GM23338 (cell line): ENCODE measurements at regions not wholly inside any gene's neighbourhood (a gene's known extent, or its start where the extent isn't known, plus 50 kb on each side); places are given as distances from the start of the nearest gene placed in this dataset.
"Not testable (repeated sequence)": the region's sequence is repeated elsewhere in the genome, so short reads cannot be mapped to it uniquely, and the experiment has no call there.

Experiments
- ATAC-seq: fragments of 200-7000 bp; cut with Tn5 transposase; 3 replicates; pipeline ENCODE4 v1.9.1; 2020
- DNase-seq: peaks from one replicate; pipeline ENCODE4 v3.0.0-alpha.2; 2015; ENCODE audit warnings: low spot score
- H2AFZ ChIP-seq: fragments of 200-600 bp; sonication (generic); 2 replicates; pipeline ENCODE4 v1.8.0; 2016; ENCODE audit warnings: antibody characterized with exemption, mild to moderate bottlenecking, moderate library complexity
- H3F3A ChIP-seq: fragments of 200-600 bp; sonication (generic); replicated peaks from 2 replicates; pipeline ENCODE4 v1.8.0; 2017; ENCODE audit warnings: antibody characterized with exemption, mixed run types, low read depth
- H3K27ac ChIP-seq: fragments of 200-600 bp; sonication (generic); 2 replicates; pipeline ENCODE4 v1.6.1; 2016; ENCODE audit warnings: low read depth
- H3K27me3 ChIP-seq: fragments of 200-600 bp; sonication (generic); 2 replicates; pipeline ENCODE4 v1.8.0; 2016; ENCODE audit warnings: mild to moderate bottlenecking, mixed run types, moderate library complexity; ENCODE audit not compliant: insufficient read depth
- H3K36me3 ChIP-seq: fragments of 200-600 bp; sonication (generic); 2 replicates; pipeline ENCODE4 v1.8.0; 2016; ENCODE audit warnings: mild to moderate bottlenecking; ENCODE audit not compliant: insufficient read depth
- H3K4me1 ChIP-seq: fragments of 200-600 bp; sonication (generic); 2 replicates; pipeline ENCODE4 v1.8.0; 2016; ENCODE audit warnings: mild to moderate bottlenecking, moderate library complexity; ENCODE audit not compliant: insufficient read depth
- H3K4me2 ChIP-seq: fragments of 200-600 bp; sonication (generic); 2 replicates; pipeline ENCODE4 v1.7.1; 2017; ENCODE audit warnings: mixed run types
- H3K4me3 ChIP-seq: fragments of 200-600 bp; sonication (generic); 2 replicates; pipeline ENCODE4 v1.6.1; 2016; ENCODE audit warnings: mixed run types
- H3K79me2 ChIP-seq: fragments of 200-600 bp; sonication (generic); replicated peaks from 2 replicates; pipeline ENCODE4 v1.8.0; 2017; ENCODE audit warnings: mild to moderate bottlenecking; ENCODE audit not compliant: insufficient read depth
- H3K9me2 ChIP-seq: fragments of 200-600 bp; sonication (generic); 2 replicates; pipeline ENCODE4 v1.8.0; 2017; ENCODE audit not compliant: insufficient read depth
- H4K20me1 ChIP-seq: fragments of 200-600 bp; sonication (generic); replicated peaks from 2 replicates; pipeline ENCODE4 v1.8.0; 2017; ENCODE audit warnings: mild to moderate bottlenecking; ENCODE audit not compliant: insufficient read depth
- H3K27ac Mint-ChIP-seq: 2 replicates; pipeline ENCODE4 v1.8.0; 2020; ENCODE audit warnings: inconsistent platforms, mild to moderate bottlenecking, moderate library complexity, mixed read lengths
- H3K27me3 Mint-ChIP-seq: 3 replicates; pipeline ENCODE4 v1.8.0; 2022; ENCODE audit warnings: low read depth, mild to moderate bottlenecking, moderate library complexity, mixed read lengths, inconsistent platforms; ENCODE audit not compliant: insufficient read depth, poor library complexity
- H3K36me3 Mint-ChIP-seq: 3 replicates; pipeline ENCODE4 v1.8.0; 2021; ENCODE audit warnings: low read depth, mild to moderate bottlenecking, inconsistent platforms, moderate library complexity, mixed read lengths
- H3K4me1 Mint-ChIP-seq: 3 replicates; pipeline ENCODE4 v1.8.0; 2020; ENCODE audit warnings: mild to moderate bottlenecking, inconsistent platforms, mixed read lengths
- H3K4me3 Mint-ChIP-seq: 3 replicates; pipeline ENCODE4 v1.8.0; 2021; ENCODE audit warnings: moderate library complexity, mild to moderate bottlenecking, inconsistent platforms, mixed read lengths
- H3K9me3 Mint-ChIP-seq: 3 replicates; pipeline ENCODE4 v1.8.0; 2020; ENCODE audit warnings: moderate library complexity, mild to moderate bottlenecking, inconsistent platforms, mixed read lengths
- CREB1 ChIP-seq: fragments of 250-450 bp; sonication (Bioruptor Pico); IDR thresholded peaks from 2 replicates; pipeline ENCODE4 v1.5.0; 2020; ENCODE audit warnings: low read depth, mild to moderate bottlenecking, moderate library complexity
- CTCF ChIP-seq, 2 experiments: fragments of 200-600 bp in 1 of 2; sonication (generic) in 1 of 2; conservative IDR thresholded peaks; 2 replicates each; pipeline versions ENCODE4 v1.5.1 to v1.6.1; 2016 to 2017; ENCODE audit warnings: antibody characterized with exemption in 2 of 2, low read depth in 2 of 2, mild to moderate bottlenecking in 2 of 2, moderate library complexity in 1 of 2
- ETS1 ChIP-seq: IDR thresholded peaks from 2 replicates; pipeline ENCODE4 v1.6.1; 2016; ENCODE audit warnings: antibody characterized with exemption
- EZH2 ChIP-seq: fragments of 200-600 bp; sonication (generic); IDR thresholded peaks from one replicate; pipeline ENCODE4 v1.8.0; 2017; ENCODE audit warnings: antibody characterized with exemption, mild to moderate bottlenecking, low read depth; ENCODE audit not compliant: unreplicated experiment
- JUNB ChIP-seq: IDR thresholded peaks from one replicate; pipeline ENCODE4 v1.6.1; 2016; ENCODE audit warnings: antibody characterized with exemption; ENCODE audit not compliant: unreplicated experiment
- POLR2AphosphoS5 ChIP-seq: IDR thresholded peaks from 2 replicates; pipeline ENCODE4 v1.6.1; 2016; ENCODE audit warnings: antibody characterized with exemption, low read depth
- STAT1 ChIP-seq: IDR thresholded peaks from one replicate; pipeline ENCODE4 v1.6.1; 2016; ENCODE audit warnings: antibody characterized with exemption; ENCODE audit not compliant: unreplicated experiment
- ZNF114 ChIP-seq: fragments of 250-450 bp; sonication (Bioruptor Pico); IDR thresholded peaks from 2 replicates; pipeline ENCODE4 v1.5.0; 2020; ENCODE audit warnings: mild to moderate bottlenecking, moderate library complexity
- ZNF331 ChIP-seq: fragments of 250-450 bp; sonication (Bioruptor Pico); IDR thresholded peaks from 2 replicates; pipeline ENCODE4 v1.5.0; 2020; ENCODE audit warnings: low read depth, mild to moderate bottlenecking, moderate library complexity
- ZNF462 ChIP-seq: fragments of 250-450 bp; sonication (Bioruptor Pico); IDR thresholded peaks from 2 replicates; pipeline ENCODE4 v1.5.0; 2020; ENCODE audit warnings: mild to moderate bottlenecking, moderate library complexity
- TF ChIP-seq, protein P1 (sequence below): IDR thresholded peaks from one replicate; pipeline ENCODE4 v1.6.1; 2018; ENCODE audit warnings: antibody characterized with exemption; ENCODE audit not compliant: unreplicated experiment

DNA sequence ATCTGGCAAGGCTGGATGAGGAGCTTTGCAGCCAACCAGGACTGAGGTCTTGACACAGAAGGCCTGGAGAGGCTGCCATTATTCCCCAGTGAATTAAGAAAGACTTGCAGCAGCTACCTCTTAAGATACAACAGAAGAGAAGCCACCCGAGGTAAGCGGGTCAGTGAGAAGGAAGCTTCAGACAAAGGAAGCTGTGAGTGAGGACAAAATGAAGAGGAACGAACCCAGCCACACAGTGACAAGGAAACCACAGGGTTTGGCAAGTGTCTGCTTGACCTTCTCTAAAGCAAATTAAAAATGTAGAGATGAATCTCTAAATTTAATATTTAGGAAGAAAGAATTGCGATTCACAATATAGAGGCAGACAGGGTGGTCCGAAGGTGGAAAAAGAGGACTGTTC lies 281.8 kb upstream of the FRG1 start:
- H4K20me1 ChIP-seq, DNase-seq, H3K27me3 ChIP-seq, H3K27ac Mint-ChIP-seq, H3K27me3 Mint-ChIP-seq, H3K79me2 ChIP-seq, H3K4me3 Mint-ChIP-seq, H3K4me1 Mint-ChIP-seq, H3K9me2 ChIP-seq, ATAC-seq, H3K4me2 ChIP-seq, H3K4me3 ChIP-seq, H2AFZ ChIP-seq, H3K36me3 ChIP-seq, H3K4me1 ChIP-seq, H3F3A ChIP-seq, H3K36me3 Mint-ChIP-seq, H3K27ac ChIP-seq: not testable (repeated sequence)
- H3K9me3 Mint-ChIP-seq, result peaks cover 57% of the 10 kb centered on the region

- no peaks in the 10 kb centered on the region for H3F3A ChIP-seq
- no peaks in the 10 kb centered on the region for H3K27me3 ChIP-seq
- H3K27me3 Mint-ChIP-seq, result peaks cover 4% of the 10 kb centered on the region
- no peaks in the 10 kb centered on the region for H3K79me2 ChIP-seq
- no peaks in the 10 kb centered on the region for H3K36me3 ChIP-seq
- no peaks in the 10 kb centered on the region for H3K4me1 ChIP-seq
- ATAC-seq (no peak), DNase-seq (no peak)
- no peak overlapping the region for H3K4me2 ChIP-seq
- no peaks in the 10 kb centered on the region for H4K20me1 ChIP-seq
- no peak overlapping the region for H2AFZ ChIP-seq
- no peaks in the 10 kb centered on the region for H3K9me2 ChIP-seq
- H3K36me3 Mint-ChIP-seq, result peaks cover 8% of the 10 kb centered on the region; the same call in 2 of the 3 replicates
- no peak overlapping the region for H3K27ac Mint-ChIP-seq
- H3K4me1 Mint-ChIP-seq, result peaks cover 6% of the 10 kb centered on the region; the same call in 2 of the 3 replicates
- H3K9me3 Mint-ChIP-seq, result peaks cover 59% of the 10 kb centered on the region
- H3K27ac ChIP-seq, result no peak overlapping the region
- no peak overlapping the region for H3K4me3 Mint-ChIP-seq
- H3K4me3 ChIP-seq, result no peak overlapping the region
- TF ChIP-seq, protein P1, sequence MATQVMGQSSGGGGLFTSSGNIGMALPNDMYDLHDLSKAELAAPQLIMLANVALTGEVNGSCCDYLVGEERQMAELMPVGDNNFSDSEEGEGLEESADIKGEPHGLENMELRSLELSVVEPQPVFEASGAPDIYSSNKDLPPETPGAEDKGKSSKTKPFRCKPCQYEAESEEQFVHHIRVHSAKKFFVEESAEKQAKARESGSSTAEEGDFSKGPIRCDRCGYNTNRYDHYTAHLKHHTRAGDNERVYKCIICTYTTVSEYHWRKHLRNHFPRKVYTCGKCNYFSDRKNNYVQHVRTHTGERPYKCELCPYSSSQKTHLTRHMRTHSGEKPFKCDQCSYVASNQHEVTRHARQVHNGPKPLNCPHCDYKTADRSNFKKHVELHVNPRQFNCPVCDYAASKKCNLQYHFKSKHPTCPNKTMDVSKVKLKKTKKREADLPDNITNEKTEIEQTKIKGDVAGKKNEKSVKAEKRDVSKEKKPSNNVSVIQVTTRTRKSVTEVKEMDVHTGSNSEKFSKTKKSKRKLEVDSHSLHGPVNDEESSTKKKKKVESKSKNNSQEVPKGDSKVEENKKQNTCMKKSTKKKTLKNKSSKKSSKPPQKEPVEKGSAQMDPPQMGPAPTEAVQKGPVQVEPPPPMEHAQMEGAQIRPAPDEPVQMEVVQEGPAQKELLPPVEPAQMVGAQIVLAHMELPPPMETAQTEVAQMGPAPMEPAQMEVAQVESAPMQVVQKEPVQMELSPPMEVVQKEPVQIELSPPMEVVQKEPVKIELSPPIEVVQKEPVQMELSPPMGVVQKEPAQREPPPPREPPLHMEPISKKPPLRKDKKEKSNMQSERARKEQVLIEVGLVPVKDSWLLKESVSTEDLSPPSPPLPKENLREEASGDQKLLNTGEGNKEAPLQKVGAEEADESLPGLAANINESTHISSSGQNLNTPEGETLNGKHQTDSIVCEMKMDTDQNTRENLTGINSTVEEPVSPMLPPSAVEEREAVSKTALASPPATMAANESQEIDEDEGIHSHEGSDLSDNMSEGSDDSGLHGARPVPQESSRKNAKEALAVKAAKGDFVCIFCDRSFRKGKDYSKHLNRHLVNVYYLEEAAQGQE, result no peak
- no peak for TF ChIP-seq JUNB
- no peak for TF ChIP-seq CREB1 (CRISPR knock-in tag)
- TF ChIP-seq ETS1, result no peak
- TF ChIP-seq POLR2AphosphoS5, result no peak
- TF ChIP-seq EZH2, result no peak
- TF ChIP-seq ZNF114, result no peak
- TF ChIP-seq CTCF (conservative IDR thresholded peaks at IDR 0.05; ENCODE audit: low read depth in 2 of 2), result no peak
- TF ChIP-seq ZNF331 (CRISPR knock-in tag), result no peak
- TF ChIP-seq ZNF462 (CRISPR knock-in tag), result no peak
- TF ChIP-seq STAT1, result no peak
Observed at GRCh38 chr4:189659287-189659686, 281.4 kb upstream of the FRG1 start.
